ENCODE measurements at regions not wholly inside any gene's neighbourhood (a gene's known extent, or its start where the extent isn't known, plus 50 kb on each side); places are given as distances from the start of the nearest gene placed in this dataset.

- Histone ChIP-seq H3K9me3 (no peaks in the 10 kb centered on the region), H3K4me3 (no peak overlapping the region), H3K36me3 (no peaks in the 10 kb centered on the region), H3K4me1 (no peaks in the 10 kb centered on the region), H3K27ac (no peak overlapping the region), H3K27me3 (no peaks in the 10 kb centered on the region)
- DNase-seq (no peak), ATAC-seq (no peak)
- intact Hi-C loops (cut with DNase I): loop anchor here (10.0 kb wide), 1 partner anchor 876 kb away; no protein-coding TSS in a partner anchor
- TF ChIP-seq, protein P1, sequence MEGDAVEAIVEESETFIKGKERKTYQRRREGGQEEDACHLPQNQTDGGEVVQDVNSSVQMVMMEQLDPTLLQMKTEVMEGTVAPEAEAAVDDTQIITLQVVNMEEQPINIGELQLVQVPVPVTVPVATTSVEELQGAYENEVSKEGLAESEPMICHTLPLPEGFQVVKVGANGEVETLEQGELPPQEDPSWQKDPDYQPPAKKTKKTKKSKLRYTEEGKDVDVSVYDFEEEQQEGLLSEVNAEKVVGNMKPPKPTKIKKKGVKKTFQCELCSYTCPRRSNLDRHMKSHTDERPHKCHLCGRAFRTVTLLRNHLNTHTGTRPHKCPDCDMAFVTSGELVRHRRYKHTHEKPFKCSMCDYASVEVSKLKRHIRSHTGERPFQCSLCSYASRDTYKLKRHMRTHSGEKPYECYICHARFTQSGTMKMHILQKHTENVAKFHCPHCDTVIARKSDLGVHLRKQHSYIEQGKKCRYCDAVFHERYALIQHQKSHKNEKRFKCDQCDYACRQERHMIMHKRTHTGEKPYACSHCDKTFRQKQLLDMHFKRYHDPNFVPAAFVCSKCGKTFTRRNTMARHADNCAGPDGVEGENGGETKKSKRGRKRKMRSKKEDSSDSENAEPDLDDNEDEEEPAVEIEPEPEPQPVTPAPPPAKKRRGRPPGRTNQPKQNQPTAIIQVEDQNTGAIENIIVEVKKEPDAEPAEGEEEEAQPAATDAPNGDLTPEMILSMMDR (IDR thresholded peaks at IDR 0.05): no peak
Measured at GRCh38 chr11:96621161-96621560, 231.3 kb downstream of the JRKL start.

DNA sequence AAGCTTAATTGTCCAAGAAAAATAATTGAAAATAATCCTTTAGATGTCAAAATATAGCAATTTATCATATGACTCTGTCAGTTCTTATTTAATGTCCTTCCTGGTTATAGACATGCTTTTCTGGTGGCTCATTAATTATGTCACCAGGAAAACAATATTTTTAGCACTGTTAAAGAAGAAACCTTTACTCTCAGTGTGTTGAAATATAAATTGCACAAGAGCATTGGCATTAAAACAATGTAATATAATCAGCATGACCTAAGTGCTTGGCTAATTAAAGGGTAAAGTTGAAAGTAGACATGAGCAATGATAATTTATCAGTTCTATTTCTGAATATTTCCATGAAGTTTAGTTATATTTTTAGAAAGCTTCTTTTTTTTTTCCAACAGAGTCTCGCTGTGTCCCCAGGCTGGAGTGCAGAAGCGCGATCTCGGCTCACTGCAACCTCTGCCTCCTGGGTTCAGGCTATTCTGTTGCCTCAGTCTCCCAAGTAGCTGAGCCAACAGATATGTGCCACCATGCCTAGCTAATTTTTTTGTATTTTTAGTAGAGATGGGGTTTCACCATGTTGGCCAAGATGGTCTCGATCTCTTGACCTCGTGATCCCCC is 232.3 kb downstream of the JRKL start:
- Histone ChIP-seq H3K4me1 (no peaks in the 10 kb centered on the region), H3K27ac (no peak overlapping the region), H3K36me3 (no peaks in the 10 kb centered on the region), H3K4me3 (no peak overlapping the region), H3K27me3 (no peaks in the 10 kb centered on the region), H3K9me3 (no peaks in the 10 kb centered on the region)
- ATAC-seq (no peak), DNase-seq (no peak)
- intact Hi-C loops (cut with DNase I): loop anchor here (10.0 kb wide), 1 partner anchor 877 kb away; no protein-coding TSS in a partner anchor
- TF ChIP-seq, protein P1 (IDR thresholded peaks at IDR 0.05): no peak

DNA sequence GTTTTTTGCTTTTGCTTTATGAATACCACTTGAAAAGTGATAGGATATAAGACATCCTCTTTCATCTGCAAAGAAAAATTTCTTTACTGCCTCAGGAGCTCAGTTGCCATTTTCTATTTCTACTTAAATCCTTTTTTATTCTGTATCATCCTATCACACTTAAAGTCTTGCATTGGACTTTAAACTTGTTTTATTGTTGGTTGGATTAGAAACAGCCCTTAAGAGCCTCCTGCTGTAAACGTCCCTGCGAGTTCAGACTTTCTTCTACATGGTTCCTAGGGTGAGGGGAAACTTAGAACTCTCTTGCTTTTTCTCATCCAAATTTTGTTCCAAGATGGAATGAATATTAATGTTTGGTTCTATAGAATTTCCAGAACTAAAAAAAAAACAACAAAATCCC is 234.3 kb downstream of the JRKL start:
- no peak overlapping the region for H3K4me3 ChIP-seq
- ATAC-seq (no peak), DNase-seq (no peak)
- no peaks in the 10 kb centered on the region for H3K36me3 ChIP-seq
- intact Hi-C loops (cut with DNase I): loop anchor here (10.0 kb wide), 1 partner anchor 879 kb away; no protein-coding TSS in a partner anchor
- no peak overlapping the region for H3K27ac ChIP-seq
- TF ChIP-seq, protein P1 (IDR thresholded peaks at IDR 0.05): no peak
- no peaks in the 10 kb centered on the region for H3K9me3 ChIP-seq
- no peaks in the 10 kb centered on the region for H3K4me1 ChIP-seq
- no peaks in the 10 kb centered on the region for H3K27me3 ChIP-seq

DNA sequence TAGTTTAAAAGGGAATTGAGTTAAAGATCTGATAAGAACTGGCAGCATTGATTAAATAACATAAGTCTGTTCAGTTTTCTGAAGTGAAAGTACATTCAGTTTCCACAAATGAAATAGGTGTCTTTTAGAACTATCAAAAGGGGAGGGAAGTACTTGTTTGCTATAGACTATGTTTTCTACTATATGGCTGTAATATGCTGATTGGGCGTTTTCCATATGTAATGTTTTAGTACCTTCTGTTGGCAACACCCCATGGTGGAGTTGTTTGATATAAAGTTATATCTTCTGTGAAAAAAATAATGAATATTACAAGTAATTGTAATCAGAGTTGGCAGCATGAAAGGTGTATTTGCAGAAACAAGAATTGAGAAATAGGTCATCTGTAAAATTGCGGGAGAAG is 237.6 kb downstream of the JRKL start:
- Histone ChIP-seq H3K36me3 (no peaks in the 10 kb centered on the region), H3K27ac (no peak overlapping the region), H3K27me3 (no peaks in the 10 kb centered on the region), H3K4me3 (no peak overlapping the region), H3K4me1 (no peaks in the 10 kb centered on the region), H3K9me3 (no peaks in the 10 kb centered on the region)
- ATAC-seq (no peak), DNase-seq (no peak)
- TF ChIP-seq, protein P1 (IDR thresholded peaks at IDR 0.05): no peak
- intact Hi-C loops (cut with DNase I): loop anchor here (10.0 kb wide), 1 partner anchor 883 kb away; no protein-coding TSS in a partner anchor

GRCh38 chr11:96635655-96636054 is 245.8 kb downstream of the JRKL start:
- intact Hi-C loops (cut with DNase I): no loop called here
- Histone ChIP-seq H3K9me3 (no peaks in the 10 kb centered on the region), H3K4me3 (no peak overlapping the region), H3K27ac (no peak overlapping the region), H3K36me3 (no peaks in the 10 kb centered on the region), H3K27me3 (no peaks in the 10 kb centered on the region), H3K4me1 (no peaks in the 10 kb centered on the region)
- no peak for DNase-seq
- ATAC-seq: no peak
- TF ChIP-seq, protein P1 (IDR thresholded peaks at IDR 0.05): no peak

- no peaks in the 10 kb centered on the region for H3K27me3 ChIP-seq
- no peak overlapping the region for H3K4me3 ChIP-seq
- intact Hi-C loops (cut with DNase I): no loop called here
- H3K4me1 ChIP-seq: no peaks in the 10 kb centered on the region
- no peak for DNase-seq
- TF ChIP-seq, protein P1 (IDR thresholded peaks at IDR 0.05): no peak
- H3K36me3 ChIP-seq: no peaks in the 10 kb centered on the region
- H3K9me3 ChIP-seq: no peaks in the 10 kb centered on the region
- ATAC-seq: no peak
- H3K27ac ChIP-seq: no peak overlapping the region
Measured at GRCh38 chr11:96641261-96641660, 251.4 kb downstream of the JRKL start.

Data from upper lobe of right lung (tissue), 1 donor.